Upper lobe of right lung (tissue), 1 donor: ENCODE measurements at regions not wholly inside any gene's neighbourhood (a gene's known extent, or its start where the extent isn't known, plus 50 kb on each side); places are given as distances from the start of the nearest gene placed in this dataset.

ENCODE experiments used
- ATAC-seq: fragments of 200-7000 bp; cut with Tn5 transposase; one replicate; pipeline ENCODE4 v1.9.1; 2020; ENCODE audit warnings: mild to moderate bottlenecking, moderate library complexity
- DNase-seq: peaks from one replicate; pipeline ENCODE4 v3.0.0-alpha.2; 2020
- H3K27ac ChIP-seq: fragments of 200-600 bp; one replicate; pipeline ENCODE4 v1.8.0; 2022
- H3K27me3 ChIP-seq: fragments of 200-600 bp; one replicate; pipeline ENCODE4 v1.8.0; 2022; ENCODE audit warnings: mild to moderate bottlenecking
- H3K36me3 ChIP-seq: fragments of 200-600 bp; one replicate; pipeline ENCODE4 v1.8.0; 2022
- H3K4me1 ChIP-seq: fragments of 200-600 bp; one replicate; pipeline ENCODE4 v1.8.0; 2022
- H3K4me3 ChIP-seq: fragments of 200-600 bp; one replicate; pipeline ENCODE4 v1.8.0; 2022; ENCODE audit warnings: mild to moderate bottlenecking
- H3K9me3 ChIP-seq: fragments of 200-600 bp; one replicate; pipeline ENCODE4 v1.8.0; 2022
- CTCF ChIP-seq: fragments of 200-600 bp; IDR thresholded peaks from one replicate; pipeline ENCODE4 v1.8.0; 2022; ENCODE audit warnings: antibody characterized with exemption
- intact Hi-C: fragments of 100-400 bp; cut with DNase I; formaldehyde crosslinking; loops from one replicate; pipeline ENCODE4 v1.11.0; 2022
- donor health status: DM: no; HTN: yes; CAD: no; lungs with severe emphysema.

- Histone ChIP-seq H3K27me3 (peaks cover 41% of the 10 kb centered on the region), H3K9me3 (no peaks in the 10 kb centered on the region), H3K36me3 (no peaks in the 10 kb centered on the region), H3K4me3 (no peak overlapping the region), H3K27ac (no peak overlapping the region), H3K4me1 (no peaks in the 10 kb centered on the region)
- intact Hi-C loops, result no loop called here
- peak; percentile 94 for DNase-seq
- peak; percentile 99 for ATAC-seq
- peak; percentile 91 for TF ChIP-seq CTCF
Measured at GRCh38 chr6:30396833-30397479, 52.0 kb downstream of the RPP21 start.

GRCh38 chr6:30397697-30398096, 52.7 kb downstream of the RPP21 start:
- Histone ChIP-seq H3K4me1 (no peaks in the 10 kb centered on the region), H3K4me3 (no peak overlapping the region), H3K27ac (no peak overlapping the region), H3K27me3 (peaks cover 34% of the 10 kb centered on the region), H3K36me3 (no peaks in the 10 kb centered on the region), H3K9me3 (no peaks in the 10 kb centered on the region)
- DNase-seq (no peak), ATAC-seq (no peak)
- no peak for TF ChIP-seq CTCF
- intact Hi-C loops, result no loop called here

GRCh38 chr6:30399390-30400058, 54.6 kb downstream of the RPP21 start:
- H3K36me3 ChIP-seq, result no peaks in the 10 kb centered on the region
- no peak for ATAC-seq
- no peak for DNase-seq
- H3K27me3 ChIP-seq, result peaks cover 30% of the 10 kb centered on the region
- intact Hi-C loops, result no loop called here
- H3K27ac ChIP-seq, result no peak overlapping the region
- no peaks in the 10 kb centered on the region for H3K9me3 ChIP-seq
- no peaks in the 10 kb centered on the region for H3K4me1 ChIP-seq
- no peak overlapping the region for H3K4me3 ChIP-seq
- no peak for TF ChIP-seq CTCF

GRCh38 chr6:30405934-30406333, 61.0 kb downstream of the RPP21 start:
- H3K36me3 ChIP-seq, result no peaks in the 10 kb centered on the region
- peaks cover 29% of the 10 kb centered on the region for H3K27me3 ChIP-seq
- DNase-seq (no peak), ATAC-seq (no peak)
- no peaks in the 10 kb centered on the region for H3K9me3 ChIP-seq
- no peak overlapping the region for H3K4me3 ChIP-seq
- no peak overlapping the region for H3K27ac ChIP-seq
- H3K4me1 ChIP-seq, result no peaks in the 10 kb centered on the region
- intact Hi-C loops, result no loop called here
- TF ChIP-seq CTCF, result no peak

GRCh38 chr6:30409184-30409583, 64.2 kb downstream of the RPP21 start:
- Histone ChIP-seq H3K27ac (no peak overlapping the region), H3K4me1 (no peaks in the 10 kb centered on the region), H3K4me3 (no peak overlapping the region), H3K9me3 (no peaks in the 10 kb centered on the region), H3K27me3 (peaks cover 37% of the 10 kb centered on the region), H3K36me3 (no peaks in the 10 kb centered on the region)
- no peak for ATAC-seq
- DNase-seq, result no peak
- no peak for TF ChIP-seq CTCF
- intact Hi-C loops, result no loop called here
